ENCODE measurements at regions not wholly inside any gene's neighbourhood (a gene's known extent, or its start where the extent isn't known, plus 50 kb on each side); places are given as distances from the start of the nearest gene placed in this dataset.

DNA sequence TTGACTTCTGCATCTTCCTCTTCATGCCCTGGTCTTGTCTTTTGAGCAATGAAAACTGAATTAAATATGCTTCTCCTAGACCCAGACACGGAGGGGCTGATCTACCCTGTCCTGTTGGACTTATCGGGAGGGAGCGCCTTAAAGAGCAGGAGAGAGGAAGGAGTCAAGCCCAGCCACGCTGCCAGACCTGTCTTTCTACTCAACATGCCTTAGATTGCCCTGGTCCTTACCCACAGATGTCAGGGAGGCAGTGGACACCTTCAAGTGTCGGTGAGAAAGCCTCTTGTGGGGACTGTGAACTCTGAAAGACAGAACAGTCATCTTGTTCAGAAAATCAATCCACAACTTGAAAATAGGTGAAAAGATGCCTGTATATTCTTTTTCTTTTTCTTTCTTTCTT lies 61.8 kb downstream of the IRAG1 start:
- H3K27me3 ChIP-seq (replicated peaks; ENCODE audit: insufficient read depth, low read length) = no peaks in the 10 kb centered on the region
- no peaks in the 10 kb centered on the region for H3F3A ChIP-seq (ENCODE audit: insufficient read depth, low read length)
- no peak overlapping the region for H2AFZ ChIP-seq (ENCODE audit: low read length)
- no peaks in the 10 kb centered on the region for H4K20me1 ChIP-seq (ENCODE audit: insufficient read depth, low read length)
- H3K9me2 ChIP-seq (replicated peaks; ENCODE audit: insufficient read depth, low read length) = no peaks in the 10 kb centered on the region
- no peaks in the 10 kb centered on the region for H3K9me3 ChIP-seq (replicated peaks; ENCODE audit: insufficient read depth, low read length)
- H3K27ac ChIP-seq (ENCODE audit: low read length) = no peak overlapping the region
- H3K4me1 ChIP-seq (ENCODE audit: low read length) = peaks cover 17% of the 10 kb centered on the region
- TF ChIP-seq, protein P1, sequence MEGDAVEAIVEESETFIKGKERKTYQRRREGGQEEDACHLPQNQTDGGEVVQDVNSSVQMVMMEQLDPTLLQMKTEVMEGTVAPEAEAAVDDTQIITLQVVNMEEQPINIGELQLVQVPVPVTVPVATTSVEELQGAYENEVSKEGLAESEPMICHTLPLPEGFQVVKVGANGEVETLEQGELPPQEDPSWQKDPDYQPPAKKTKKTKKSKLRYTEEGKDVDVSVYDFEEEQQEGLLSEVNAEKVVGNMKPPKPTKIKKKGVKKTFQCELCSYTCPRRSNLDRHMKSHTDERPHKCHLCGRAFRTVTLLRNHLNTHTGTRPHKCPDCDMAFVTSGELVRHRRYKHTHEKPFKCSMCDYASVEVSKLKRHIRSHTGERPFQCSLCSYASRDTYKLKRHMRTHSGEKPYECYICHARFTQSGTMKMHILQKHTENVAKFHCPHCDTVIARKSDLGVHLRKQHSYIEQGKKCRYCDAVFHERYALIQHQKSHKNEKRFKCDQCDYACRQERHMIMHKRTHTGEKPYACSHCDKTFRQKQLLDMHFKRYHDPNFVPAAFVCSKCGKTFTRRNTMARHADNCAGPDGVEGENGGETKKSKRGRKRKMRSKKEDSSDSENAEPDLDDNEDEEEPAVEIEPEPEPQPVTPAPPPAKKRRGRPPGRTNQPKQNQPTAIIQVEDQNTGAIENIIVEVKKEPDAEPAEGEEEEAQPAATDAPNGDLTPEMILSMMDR (IDR thresholded peaks at IDR 0.05; ENCODE audit: low read length) = no peak
- no peak for TF ChIP-seq EZH2 (optimal IDR thresholded peaks at IDR 0.05; ENCODE audit: low read depth, low read length)
- no peak for TF ChIP-seq EZH2phosphoT487 (IDR thresholded peaks at IDR 0.05; ENCODE audit: low read length)
- no peaks in the 10 kb centered on the region for H3K79me2 ChIP-seq (ENCODE audit: low read length)
- no peak for DNase-seq
- no peaks in the 10 kb centered on the region for H3K36me3 ChIP-seq (replicated peaks; ENCODE audit: insufficient read depth, low read length)
- no peak overlapping the region for H3K4me3 ChIP-seq (ENCODE audit: low read length)
- H3K4me2 ChIP-seq (ENCODE audit: low read depth, low read length) = no peak overlapping the region
- no peak overlapping the region for H3K9ac ChIP-seq (ENCODE audit: low read length)

DNA sequence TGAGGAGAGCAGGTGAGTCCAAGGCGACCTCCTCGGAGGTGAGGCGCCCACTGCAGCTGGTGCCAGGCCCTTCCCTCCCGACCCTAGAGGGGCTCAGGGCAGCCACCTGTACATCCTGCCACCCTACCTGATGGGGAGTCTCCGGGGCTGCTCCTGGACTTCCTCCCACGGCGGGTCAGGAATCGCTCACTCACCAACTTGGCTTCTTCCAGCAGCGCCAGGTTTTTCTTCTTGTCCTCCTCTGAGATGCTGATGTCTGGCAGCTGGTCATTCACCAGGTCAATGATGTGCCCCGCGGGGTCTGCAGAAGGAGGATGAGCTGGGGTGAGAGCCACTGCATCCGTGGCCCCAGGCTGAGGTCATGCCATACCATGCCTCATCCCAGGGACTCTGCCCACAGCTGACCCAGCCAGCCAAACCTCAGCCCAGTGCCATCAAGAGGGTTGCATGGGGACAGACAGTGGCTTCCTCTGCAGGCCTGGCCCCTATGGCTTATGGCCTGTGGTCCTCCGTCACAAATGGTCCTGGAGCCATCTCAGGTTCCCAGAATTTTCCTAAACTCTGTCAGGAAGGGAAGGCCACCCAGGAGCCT lies 61.0 kb upstream of the LYVE1 start:
- no peaks in the 10 kb centered on the region for H3K36me3 ChIP-seq (replicated peaks; ENCODE audit: insufficient read depth, low read length)
- peaks cover 12% of the 10 kb centered on the region for H3K4me1 ChIP-seq (ENCODE audit: low read length)
- H4K20me1 ChIP-seq (ENCODE audit: insufficient read depth, low read length) = no peaks in the 10 kb centered on the region
- TF ChIP-seq EZH2 (optimal IDR thresholded peaks at IDR 0.05; ENCODE audit: low read depth, low read length) (no peak), EZH2phosphoT487 (IDR thresholded peaks at IDR 0.05; ENCODE audit: low read length) (no peak)
- TF ChIP-seq, protein P1 (IDR thresholded peaks at IDR 0.05; ENCODE audit: low read length) = no peak
- no peak overlapping the region for H3K4me3 ChIP-seq (ENCODE audit: low read length)
- no peak overlapping the region for H3K27ac ChIP-seq (ENCODE audit: low read length)
- no peaks in the 10 kb centered on the region for H3F3A ChIP-seq (ENCODE audit: insufficient read depth, low read length)
- no peak overlapping the region for H2AFZ ChIP-seq (ENCODE audit: low read length)
- H3K27me3 ChIP-seq (replicated peaks; ENCODE audit: insufficient read depth, low read length) = no peaks in the 10 kb centered on the region
- no peaks in the 10 kb centered on the region for H3K79me2 ChIP-seq (ENCODE audit: low read length)
- H3K9ac ChIP-seq (ENCODE audit: low read length) = no peak overlapping the region
- DNase-seq = no peak
- H3K9me2 ChIP-seq (replicated peaks; ENCODE audit: insufficient read depth, low read length) = no peaks in the 10 kb centered on the region
- H3K9me3 ChIP-seq (replicated peaks; ENCODE audit: insufficient read depth, low read length) = no peaks in the 10 kb centered on the region
- no peak overlapping the region for H3K4me2 ChIP-seq (ENCODE audit: low read depth, low read length)

DNA sequence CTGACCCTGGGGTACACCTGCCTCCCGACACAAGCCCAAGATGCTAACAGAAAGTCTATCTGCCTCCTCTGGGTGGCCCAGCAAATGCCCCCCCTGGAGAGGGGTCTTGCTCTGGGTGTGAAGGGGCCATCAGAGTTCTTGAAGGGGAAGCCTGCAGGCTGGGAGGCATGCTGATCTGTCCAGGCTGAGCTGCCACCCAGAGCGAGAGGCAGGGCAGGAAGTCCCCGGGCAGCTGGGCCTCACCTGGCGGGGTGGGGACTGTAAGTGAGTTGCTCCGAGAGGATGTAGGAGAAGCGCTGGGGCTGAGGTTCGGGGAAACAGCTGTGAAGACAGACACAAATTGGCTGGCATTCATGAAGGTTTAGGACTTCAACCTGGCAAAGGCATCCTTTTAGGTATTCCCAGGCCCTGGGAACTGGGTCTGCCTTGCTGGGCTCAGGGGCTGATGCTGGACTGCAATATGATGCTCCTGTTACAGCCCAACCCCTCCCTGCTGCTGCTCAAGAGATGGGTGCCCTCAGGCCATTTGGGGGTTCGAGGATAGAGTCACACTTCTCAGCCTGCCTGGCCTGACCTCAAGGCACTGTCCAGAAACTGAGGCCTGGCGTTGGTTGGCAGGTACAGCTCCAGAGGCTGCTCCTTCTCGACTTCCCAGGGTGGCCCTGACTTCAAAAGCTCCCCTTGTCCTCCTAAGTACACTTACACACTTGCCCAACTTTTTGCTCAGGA lies 60.2 kb upstream of the LYVE1 start:
- Histone ChIP-seq H4K20me1 (ENCODE audit: insufficient read depth, low read length) (no peaks in the 10 kb centered on the region), H3K9me3 (replicated peaks; ENCODE audit: insufficient read depth, low read length) (no peaks in the 10 kb centered on the region), H3K4me1 (ENCODE audit: low read length) (peaks cover 11% of the 10 kb centered on the region), H3K9ac (ENCODE audit: low read length) (no peak overlapping the region), H3K4me3 (ENCODE audit: low read length) (no peak overlapping the region), H2AFZ (ENCODE audit: low read length) (no peak overlapping the region), H3K9me2 (replicated peaks; ENCODE audit: insufficient read depth, low read length) (no peaks in the 10 kb centered on the region), H3K27me3 (replicated peaks; ENCODE audit: insufficient read depth, low read length) (no peaks in the 10 kb centered on the region), H3K27ac (ENCODE audit: low read length) (no peak overlapping the region), H3F3A (ENCODE audit: insufficient read depth, low read length) (no peaks in the 10 kb centered on the region), H3K79me2 (ENCODE audit: low read length) (no peaks in the 10 kb centered on the region), H3K4me2 (ENCODE audit: low read depth, low read length) (no peak overlapping the region), H3K36me3 (replicated peaks; ENCODE audit: insufficient read depth, low read length) (no peaks in the 10 kb centered on the region)
- no peak for DNase-seq
- TF ChIP-seq EZH2phosphoT487 (IDR thresholded peaks at IDR 0.05; ENCODE audit: low read length) = no peak
- TF ChIP-seq, protein P1 (IDR thresholded peaks at IDR 0.05; ENCODE audit: low read length) = no peak
- no peak for TF ChIP-seq EZH2 (optimal IDR thresholded peaks at IDR 0.05; ENCODE audit: low read depth, low read length)

Measured in MM.1S (cell line).